ENCODE measurements at regions not wholly inside any gene's neighbourhood (a gene's known extent, or its start where the extent isn't known, plus 50 kb on each side); places are given as distances from the start of the nearest gene placed in this dataset.
A peak's percentile ranks its signal among the peaks of the same experiment; 100 is the strongest.

GRCh38 chr2:8027387-8027786, 654.5 kb upstream of the ID2 start:
- DNase-seq = no peak

- no peak for DNase-seq
Observed at GRCh38 chr2:8028036-8028435, 653.8 kb upstream of the ID2 start.

DNA sequence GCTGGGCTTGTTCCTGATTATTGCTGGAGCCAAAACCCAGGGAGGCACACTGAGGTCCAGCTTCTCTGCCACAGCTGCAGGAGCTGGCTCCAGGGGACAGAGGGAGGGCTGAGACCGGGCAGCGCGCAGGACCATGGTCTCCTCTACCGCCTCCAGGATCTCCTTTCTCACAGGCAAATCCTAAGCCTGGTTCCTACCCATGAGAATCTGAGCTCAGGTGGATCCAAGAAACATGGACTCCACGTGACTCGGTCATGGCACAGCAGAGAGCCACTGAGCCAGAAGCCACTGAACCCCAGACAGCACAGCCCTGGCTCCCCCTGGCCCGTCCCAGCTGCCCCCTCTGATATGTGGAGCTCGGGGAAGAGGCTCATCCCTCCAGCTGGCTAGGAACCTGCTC, 653.4 kb upstream of the ID2 start:
- no peak for DNase-seq

DNA sequence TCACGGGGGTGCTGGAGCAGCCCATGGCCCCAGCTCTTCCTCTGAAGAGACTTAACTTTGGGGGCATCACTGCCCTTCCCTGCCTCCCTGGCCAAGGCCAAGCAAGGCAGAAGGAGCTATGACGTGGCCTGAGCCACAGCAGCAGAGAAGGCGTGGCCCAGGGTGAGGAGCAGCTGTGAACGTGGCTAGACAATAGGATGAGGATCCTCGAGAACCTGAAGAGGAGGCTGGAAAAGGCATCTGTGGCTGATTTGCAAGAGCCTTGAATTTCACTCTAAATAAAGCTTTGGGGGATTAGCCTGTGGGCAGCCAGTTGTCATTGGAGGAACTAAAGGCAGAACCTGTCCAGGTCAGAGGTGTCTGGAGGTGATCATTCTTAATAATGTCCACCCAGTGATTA, 652.9 kb upstream of the ID2 start:
- DNase-seq = no peak

- DNase-seq = no peak
Observed at GRCh38 chr2:8030573-8031303, 651.1 kb upstream of the ID2 start.

GRCh38 chr2:8031370-8031769, 650.5 kb upstream of the ID2 start:
- DNase-seq = no peak

GRCh38 chr2:8033546-8034096, 648.2 kb upstream of the ID2 start:
- no peak for DNase-seq

GRCh38 chr2:8036366-8036765, 645.5 kb upstream of the ID2 start:
- no peak for DNase-seq

DNA sequence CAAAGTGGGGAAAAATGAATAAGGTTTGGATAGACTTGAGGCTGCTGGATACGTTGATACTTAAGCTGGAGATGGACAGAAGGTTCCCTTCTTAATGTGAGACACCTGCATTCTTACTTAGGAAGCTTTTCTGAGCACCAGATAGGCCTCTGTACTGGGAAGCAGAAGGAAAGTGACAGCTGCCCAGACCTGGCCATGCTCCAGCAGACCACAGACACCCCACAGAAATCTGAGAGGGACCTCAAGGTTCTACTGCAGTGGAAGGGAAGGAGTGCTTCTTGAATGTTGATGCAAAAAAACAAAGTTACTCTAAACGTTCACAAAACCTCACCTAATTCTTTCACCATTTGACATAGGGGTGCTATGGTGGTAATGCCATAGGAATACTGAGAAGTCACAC, 642.1 kb upstream of the ID2 start:
- DNase-seq = no peak

DNA sequence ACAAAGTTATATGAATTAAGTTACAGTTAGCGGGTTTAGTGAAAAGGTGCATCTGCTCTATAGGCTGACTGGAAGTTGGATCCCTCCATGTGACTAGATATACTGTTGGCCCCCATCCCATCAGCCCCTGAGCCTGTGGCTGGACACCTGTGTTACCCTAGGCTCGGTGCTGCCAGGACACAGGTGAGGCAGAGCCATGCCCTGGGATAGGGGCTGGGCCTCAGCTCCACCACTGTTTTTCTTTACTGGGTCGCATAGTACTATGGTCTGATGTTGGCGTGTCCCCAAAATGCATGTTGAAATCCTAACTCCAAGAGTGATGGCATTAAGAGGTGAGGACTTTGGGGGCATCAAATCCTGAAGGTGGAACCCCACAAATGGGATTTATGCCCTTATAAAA, 638.6 kb upstream of the ID2 start:
- DNase-seq = no peak

GRCh38 chr2:8044046-8044594, 637.7 kb upstream of the ID2 start:
- no peak for DNase-seq

DNA sequence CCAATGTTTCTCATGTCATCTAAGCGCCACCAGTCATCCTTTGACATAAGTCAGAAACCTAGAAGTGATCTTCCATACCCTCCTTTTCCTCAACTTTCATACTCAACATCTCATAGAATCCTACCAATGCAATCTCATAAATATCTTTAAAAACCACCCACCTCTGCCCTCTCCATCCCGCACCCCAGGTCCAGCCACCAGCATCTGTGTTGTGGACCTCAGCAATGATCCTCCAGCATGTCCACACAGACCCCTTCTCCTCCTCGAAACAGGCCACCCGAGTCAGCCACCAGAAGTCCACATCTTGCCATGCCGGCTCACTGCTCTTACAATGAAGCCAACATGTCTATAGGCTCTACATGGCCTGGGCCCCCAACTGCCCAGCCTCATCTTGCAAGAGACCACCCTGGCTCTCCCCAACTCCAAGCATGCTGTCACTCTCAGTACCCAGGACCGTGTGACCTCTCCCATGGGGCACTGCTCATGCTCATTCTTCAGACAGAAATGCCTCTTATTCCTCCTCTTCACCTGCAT, 636.7 kb upstream of the ID2 start:
- DNase-seq = no peak

GRCh38 chr2:8046849-8047248, 635.0 kb upstream of the ID2 start:
- no peak for DNase-seq

- no peak for DNase-seq
Observed at GRCh38 chr2:8049176-8049575, 632.7 kb upstream of the ID2 start.

- no peak for DNase-seq
Observed at GRCh38 chr2:8049851-8050571, 631.8 kb upstream of the ID2 start.

DNA sequence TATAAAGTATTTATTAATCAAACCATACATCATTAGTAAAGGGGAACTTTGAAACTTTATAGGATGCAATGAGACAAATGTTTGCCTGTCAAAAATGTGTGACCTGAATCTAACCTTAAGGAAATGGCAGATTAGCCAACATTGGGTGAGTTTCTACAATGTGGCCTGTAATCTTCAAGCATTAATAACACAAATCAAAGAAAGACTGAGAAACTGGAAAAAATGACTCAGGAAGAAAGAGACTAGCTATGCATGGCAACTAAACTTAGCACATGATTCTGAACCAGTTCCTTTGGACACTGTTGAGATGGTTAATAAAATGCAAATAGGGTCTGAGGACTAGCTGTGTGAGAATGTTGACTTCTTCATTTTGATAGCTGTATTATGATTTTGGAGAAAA, 628.6 kb upstream of the ID2 start:
- no peak for DNase-seq

DNA sequence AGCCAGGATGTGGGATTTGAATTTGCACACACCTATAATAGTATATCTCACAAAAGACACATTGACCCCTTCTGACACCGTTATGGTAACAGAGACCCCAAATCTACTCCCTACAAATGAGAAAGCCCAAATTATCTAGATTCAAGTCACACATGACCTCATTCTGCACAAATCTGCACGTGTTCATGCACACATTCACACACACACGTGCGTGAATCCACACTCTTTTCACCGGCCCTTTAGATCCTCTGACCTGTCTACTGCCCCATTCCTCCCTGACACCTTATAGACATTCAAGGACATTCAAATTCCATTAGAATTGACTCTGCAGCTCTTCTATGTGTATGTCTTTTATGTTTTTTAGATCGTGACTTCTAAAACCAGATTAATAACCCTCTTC, 627.8 kb upstream of the ID2 start:
- DNase-seq = no peak

- DNase-seq = peak in 1 of 2 donors; percentile 4
Observed at GRCh38 chr2:8058652-8059051, 623.2 kb upstream of the ID2 start.

DNA sequence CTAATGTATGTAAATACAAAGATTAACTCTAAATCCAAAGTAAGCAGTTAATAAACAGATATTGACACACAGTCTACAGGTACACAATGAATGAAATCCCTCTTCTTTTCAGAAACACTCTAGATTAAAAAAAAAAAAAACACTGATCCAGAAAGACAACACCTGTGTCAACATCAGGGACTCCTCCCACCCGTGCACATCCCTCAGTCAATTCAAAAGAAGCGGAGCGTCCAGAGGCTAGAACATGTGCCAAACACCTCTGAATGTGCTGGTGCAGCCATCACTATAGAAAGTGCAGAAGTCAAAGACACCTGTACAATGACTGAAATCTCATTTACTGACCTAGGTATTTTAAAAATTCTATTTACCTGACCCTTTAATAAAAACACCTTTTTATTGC, 622.6 kb upstream of the ID2 start:
- DNase-seq = no peak

DNA sequence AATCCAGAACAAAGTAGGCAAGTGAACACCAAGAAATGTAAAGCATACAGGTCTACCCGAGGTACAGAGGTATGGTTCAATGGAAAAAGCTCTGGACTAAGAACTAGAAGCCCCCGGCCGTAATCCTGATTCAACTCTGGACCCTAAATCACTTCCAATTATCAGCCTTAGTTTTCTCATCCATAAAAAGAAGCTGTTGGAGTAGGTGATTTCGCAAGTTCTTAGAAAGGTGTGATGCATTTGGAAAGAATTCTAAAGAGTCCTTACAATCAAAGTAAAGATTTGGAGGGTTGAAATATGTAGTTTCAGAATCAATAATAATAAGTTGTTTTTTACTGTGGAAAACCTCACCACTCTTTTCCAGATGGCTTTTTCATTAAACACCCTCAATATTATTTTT, 622.1 kb upstream of the ID2 start:
- DNase-seq = no peak

DNA sequence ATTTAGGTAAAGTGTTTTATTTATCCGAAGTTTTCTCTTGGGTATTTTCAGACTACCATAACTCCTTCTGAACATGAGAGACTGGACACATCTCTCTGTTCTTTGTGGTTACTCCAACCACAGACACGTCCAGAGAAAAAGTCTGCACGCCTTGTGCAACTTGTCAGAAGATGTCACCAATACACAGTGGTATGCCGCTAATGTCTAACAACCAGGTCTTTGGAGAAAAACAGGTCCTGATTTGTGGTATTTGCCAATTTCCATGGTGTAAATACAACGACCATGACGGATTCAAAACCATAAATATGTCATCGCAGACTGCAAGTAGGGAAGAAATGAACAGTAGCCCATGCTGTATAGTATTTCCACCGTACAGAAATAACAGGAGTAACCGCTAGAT, 620.6 kb upstream of the ID2 start:
- no peak for DNase-seq

GRCh38 chr2:8064603-8065002, 617.3 kb upstream of the ID2 start:
- no peak for DNase-seq

GRCh38 chr2:8065191-8065590, 616.7 kb upstream of the ID2 start:
- DNase-seq = no peak

DNA sequence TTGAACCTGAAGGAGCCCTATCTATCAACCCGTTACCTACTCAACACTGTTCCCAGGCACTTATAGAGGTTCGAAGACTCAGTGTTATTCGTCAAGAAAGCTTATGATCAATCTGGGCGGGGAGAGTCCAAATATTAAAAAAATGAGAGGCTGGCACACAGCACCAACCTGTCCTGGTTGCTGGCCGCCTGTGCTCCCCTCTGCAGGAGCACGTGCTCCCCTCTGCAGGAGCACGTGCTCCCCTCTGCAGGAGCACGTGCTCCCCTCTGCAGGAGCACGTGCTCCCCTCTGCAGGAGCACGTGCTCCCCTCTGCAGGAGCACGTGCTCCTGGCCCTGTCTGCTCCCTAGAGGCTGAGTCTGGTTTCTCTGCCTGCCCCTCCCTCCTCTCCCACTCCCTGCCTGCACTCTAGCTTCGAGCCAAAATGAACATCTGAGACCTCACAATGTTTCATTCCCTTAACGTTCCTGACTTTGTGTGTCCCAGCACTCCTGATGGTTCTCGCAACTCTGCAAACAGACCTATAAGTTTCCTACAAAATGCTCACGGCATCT, 614.0 kb upstream of the ID2 start:
- no peak for DNase-seq
